Stimulated activated CD4-positive, alpha-beta T cell treated with anti-CD3 and anti-CD28 coated beads, Interleukin-15, amount 100 ng/mL, for 1 hour (primary cell): ENCODE measurements at regions not wholly inside any gene's neighbourhood (a gene's known extent, or its start where the extent isn't known, plus 50 kb on each side); places are given as distances from the start of the nearest gene placed in this dataset.

Source experiments
- DNase-seq, 2 donors: peaks; one replicate each; pipeline ENCODE4 v3.0.0-alpha.2; 2020; ENCODE audit warnings: low read depth in 1 of 2, low spot score in 1 of 2

GRCh38 chr14:34931206-34931605, 51.6 kb upstream of the SRP54 start:
- DNase-seq, result peak in 1 of 2 donors; percentile 12

GRCh38 chr14:34930591-34931091, 52.2 kb upstream of the SRP54 start:
- no peak for DNase-seq

- no peak for DNase-seq
Measured at GRCh38 chr14:34926552-34926951, 51.4 kb upstream of the BAZ1A start.
